LNCaP clone FGC (cell line): ENCODE measurements at regions not wholly inside any gene's neighbourhood (a gene's known extent, or its start where the extent isn't known, plus 50 kb on each side); places are given as distances from the start of the nearest gene placed in this dataset.

ENCODE experiments used
- DNase-seq: peaks from one replicate; pipeline ENCODE4 v3.0.0-alpha.2; 2011; ENCODE audit warnings: low read depth
- H3K4me3 ChIP-seq: 2 replicates; pipeline ENCODE4 v1.5.1; 2011; ENCODE audit warnings: mild to moderate bottlenecking, low read depth, low read length, control low read depth
- TF ChIP-seq, protein P1 (sequence below): IDR thresholded peaks from 2 replicates; pipeline ENCODE4 v1.5.1; 2012; ENCODE audit warnings: mild to moderate bottlenecking; ENCODE audit not compliant: control insufficient read depth, insufficient read depth; ENCODE audit errors: extremely low read depth

DNA sequence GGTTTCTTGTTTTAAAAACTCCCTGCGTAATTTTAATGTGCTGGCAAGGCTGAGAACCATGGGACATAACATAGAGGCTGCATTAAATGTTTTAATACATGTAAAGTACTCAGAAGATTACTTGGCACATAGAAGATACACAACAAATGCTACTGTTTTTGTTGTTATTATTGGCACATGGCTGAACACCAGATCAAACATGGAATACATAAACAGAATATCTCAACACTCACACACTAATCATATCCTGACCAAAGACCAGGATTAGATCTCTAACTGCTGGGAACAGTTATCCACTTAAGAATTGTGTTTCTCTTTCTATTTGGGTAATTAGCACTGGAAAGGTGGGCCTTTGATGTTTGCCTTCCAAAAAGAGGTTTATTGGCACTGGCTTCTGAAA lies 69.3 kb downstream of the KCNE4 start:
- TF ChIP-seq, protein P1, sequence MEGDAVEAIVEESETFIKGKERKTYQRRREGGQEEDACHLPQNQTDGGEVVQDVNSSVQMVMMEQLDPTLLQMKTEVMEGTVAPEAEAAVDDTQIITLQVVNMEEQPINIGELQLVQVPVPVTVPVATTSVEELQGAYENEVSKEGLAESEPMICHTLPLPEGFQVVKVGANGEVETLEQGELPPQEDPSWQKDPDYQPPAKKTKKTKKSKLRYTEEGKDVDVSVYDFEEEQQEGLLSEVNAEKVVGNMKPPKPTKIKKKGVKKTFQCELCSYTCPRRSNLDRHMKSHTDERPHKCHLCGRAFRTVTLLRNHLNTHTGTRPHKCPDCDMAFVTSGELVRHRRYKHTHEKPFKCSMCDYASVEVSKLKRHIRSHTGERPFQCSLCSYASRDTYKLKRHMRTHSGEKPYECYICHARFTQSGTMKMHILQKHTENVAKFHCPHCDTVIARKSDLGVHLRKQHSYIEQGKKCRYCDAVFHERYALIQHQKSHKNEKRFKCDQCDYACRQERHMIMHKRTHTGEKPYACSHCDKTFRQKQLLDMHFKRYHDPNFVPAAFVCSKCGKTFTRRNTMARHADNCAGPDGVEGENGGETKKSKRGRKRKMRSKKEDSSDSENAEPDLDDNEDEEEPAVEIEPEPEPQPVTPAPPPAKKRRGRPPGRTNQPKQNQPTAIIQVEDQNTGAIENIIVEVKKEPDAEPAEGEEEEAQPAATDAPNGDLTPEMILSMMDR = no peak
- DNase-seq = no peak
- no peak overlapping the region for H3K4me3 ChIP-seq

- no peak for DNase-seq
- no peak overlapping the region for H3K4me3 ChIP-seq
- TF ChIP-seq, protein P1 = no peak
These were observed 70.8 kb downstream of the KCNE4 start for GRCh38 chr2:223122781-223123180.

- TF ChIP-seq, protein P1 = no peak
- no peak for DNase-seq
- no peak overlapping the region for H3K4me3 ChIP-seq
These were observed 72.0 kb downstream of the KCNE4 start for GRCh38 chr2:223123855-223124610.

GRCh38 chr2:223141606-223142005 lies 89.6 kb downstream of the KCNE4 start:
- DNase-seq = no peak
- TF ChIP-seq, protein P1 = no peak
- no peak overlapping the region for H3K4me3 ChIP-seq

- H3K4me3 ChIP-seq = no peak overlapping the region
- TF ChIP-seq, protein P1 = no peak
- DNase-seq = no peak
These were observed 90.1 kb downstream of the KCNE4 start for GRCh38 chr2:223142118-223142517.

GRCh38 chr2:223147431-223147830 lies 95.4 kb downstream of the KCNE4 start:
- TF ChIP-seq, protein P1 = no peak
- DNase-seq = no peak
- H3K4me3 ChIP-seq = no peak overlapping the region

GRCh38 chr2:223148516-223148915 lies 96.5 kb downstream of the KCNE4 start:
- no peak for DNase-seq
- TF ChIP-seq, protein P1 = no peak
- H3K4me3 ChIP-seq = no peak overlapping the region
